Neural cell (in vitro differentiated cells): ENCODE measurements at regions not wholly inside any gene's neighbourhood (a gene's known extent, or its start where the extent isn't known, plus 50 kb on each side); places are given as distances from the start of the nearest gene placed in this dataset.

Experiments
- H2AFZ ChIP-seq: fragments of 200-600, 300-800 bp; sonication (generic), shearing (Covaris generic); 2 replicates; pipeline ENCODE4 v1.6.0; 2014; ENCODE audit warnings: low read depth, mild to moderate bottlenecking, antibody characterized with exemption, low read length, moderate library complexity
- H3F3A ChIP-seq: fragments of 200-600 bp; shearing (Covaris generic); 2 replicates; pipeline ENCODE4 v1.6.1; 2016; ENCODE audit warnings: mild to moderate bottlenecking, moderate library complexity, mixed read lengths, antibody characterized with exemption, low read length; ENCODE audit not compliant: insufficient read depth, poor library complexity, severe bottlenecking
- H3K27ac ChIP-seq: fragments of 200-600, 300-800 bp; sonication (generic), shearing (Covaris generic); 2 replicates; pipeline ENCODE4 v1.5.1; 2014; ENCODE audit warnings: mild to moderate bottlenecking, low read length, moderate library complexity
- H3K27me3 ChIP-seq: fragments of 300-800, 200-600 bp; sonication (generic), shearing (Covaris generic); 2 replicates; pipeline ENCODE4 v1.6.0; 2014; ENCODE audit warnings: mild to moderate bottlenecking, low read depth, low read length, moderate library complexity; ENCODE audit not compliant: insufficient read depth
- H3K36me3 ChIP-seq: fragments of 300-800, 200-600 bp; sonication (generic), shearing (Covaris generic); 2 replicates; pipeline ENCODE4 v1.5.1; 2014; ENCODE audit warnings: mild to moderate bottlenecking, antibody characterized with exemption, low read length, moderate library complexity; ENCODE audit not compliant: insufficient read depth
- H3K4me2 ChIP-seq: fragments of 300-800, 200-600 bp; sonication (generic), shearing (Covaris generic); 2 replicates; pipeline ENCODE4 v1.6.0; 2014; ENCODE audit warnings: mild to moderate bottlenecking, low read length
- H3K4me3 ChIP-seq: fragments of 300-800, 200-600 bp; sonication (generic), shearing (Covaris generic); 2 replicates; pipeline ENCODE4 v1.5.1; 2014; ENCODE audit warnings: mild to moderate bottlenecking, low read length, moderate library complexity
- H3K79me2 ChIP-seq: fragments of 200-600 bp; shearing (Covaris generic); replicated peaks from 2 replicates; pipeline ENCODE4 v1.6.0; 2014; ENCODE audit warnings: mild to moderate bottlenecking, low read length, moderate library complexity; ENCODE audit not compliant: insufficient read depth
- H3K9ac ChIP-seq: fragments of 300-800, 200-600 bp; sonication (generic), shearing (Covaris generic); 2 replicates; pipeline ENCODE4 v1.6.1; 2016; ENCODE audit warnings: mild to moderate bottlenecking, low read length, mixed read lengths
- H3K9me2 ChIP-seq: fragments of 200-600 bp; shearing (Covaris generic); 2 replicates; pipeline ENCODE4 v1.6.1; 2016; ENCODE audit warnings: mild to moderate bottlenecking, low read length, mixed read lengths; ENCODE audit not compliant: insufficient read depth
- H3K9me3 ChIP-seq: fragments of 200-600, 300-800 bp; sonication (generic), shearing (Covaris generic); 2 replicates; pipeline ENCODE4 v1.6.1; 2016; ENCODE audit warnings: mild to moderate bottlenecking, mixed run types, low read length, moderate library complexity, mixed read lengths
- H4K20me1 ChIP-seq: fragments of 200-600 bp; shearing (Covaris generic); 2 replicates; pipeline ENCODE4 v1.6.1; 2016; ENCODE audit warnings: mild to moderate bottlenecking, mixed run types; ENCODE audit not compliant: insufficient read depth
- CTCF ChIP-seq: fragments of 450-650 bp; IDR thresholded peaks from 2 replicates; pipeline ENCODE4 v1.5.1; 2014; ENCODE audit warnings: antibody characterized with exemption, mild to moderate bottlenecking, moderate library complexity; ENCODE audit not compliant: poor library complexity, severe bottlenecking
- EP300 ChIP-seq: fragments of 450-650 bp; conservative IDR thresholded peaks from 2 replicates; pipeline ENCODE4 v1.6.1; 2014; ENCODE audit warnings: antibody characterized with exemption, mild to moderate bottlenecking, moderate library complexity; ENCODE audit not compliant: poor library complexity, severe bottlenecking
- EZH2 ChIP-seq: fragments of 200-600, 300-800 bp; shearing (Covaris generic), sonication (generic); IDR thresholded peaks from 2 replicates; pipeline ENCODE4 v1.6.1; 2014; ENCODE audit warnings: antibody characterized with exemption, low read length, borderline replicate concordance, mild to moderate bottlenecking; ENCODE audit not compliant: insufficient read depth, poor library complexity, severe bottlenecking
- MXI1 ChIP-seq: fragments of 450-650 bp; conservative IDR thresholded peaks from 2 replicates; pipeline ENCODE4 v1.6.1; 2014; ENCODE audit warnings: antibody characterized with exemption, mild to moderate bottlenecking; ENCODE audit not compliant: poor library complexity, severe bottlenecking
- POLR2AphosphoS5 ChIP-seq: IDR thresholded peaks from 2 replicates; pipeline ENCODE4 v1.6.1; 2012
- RAD21 ChIP-seq: fragments of 450-650 bp; conservative IDR thresholded peaks from 2 replicates; pipeline ENCODE4 v1.6.1; 2014; ENCODE audit warnings: antibody characterized with exemption, mild to moderate bottlenecking, moderate library complexity
- REST ChIP-seq: IDR thresholded peaks from 2 replicates; pipeline ENCODE4 v1.6.1; 2012; ENCODE audit warnings: borderline replicate concordance
- SMC3 ChIP-seq: fragments of 450-650 bp; conservative IDR thresholded peaks from 2 replicates; pipeline ENCODE4 v1.6.1; 2014; ENCODE audit warnings: antibody characterized with exemption, mild to moderate bottlenecking, moderate library complexity; ENCODE audit not compliant: poor library complexity
- TAF1 ChIP-seq: IDR thresholded peaks from 2 replicates; pipeline ENCODE4 v1.6.1; 2012; ENCODE audit warnings: low read depth

GRCh38 chr9:108703429-108703828 lies 152.4 kb downstream of the ACTL7B start:
- H3K9me2 ChIP-seq: no peaks in the 10 kb centered on the region
- no peak overlapping the region for H3K9ac ChIP-seq
- no peaks in the 10 kb centered on the region for H4K20me1 ChIP-seq

GRCh38 chr9:108702681-108703080 lies 153.1 kb downstream of the ACTL7B start:
- Histone ChIP-seq H3K27ac (no peak overlapping the region), H3K9ac (no peak overlapping the region), H3K9me3 (no peaks in the 10 kb centered on the region), H3K9me2 (no peaks in the 10 kb centered on the region), H3K27me3 (no peaks in the 10 kb centered on the region), H3K36me3 (no peaks in the 10 kb centered on the region), H3K79me2 (no peaks in the 10 kb centered on the region), H4K20me1 (no peaks in the 10 kb centered on the region), H2AFZ (no peak overlapping the region), H3K4me3 (no peak overlapping the region), H3F3A (no peaks in the 10 kb centered on the region), H3K4me2 (no peak overlapping the region)
- TF ChIP-seq EZH2 (no peak), MXI1 (no peak), RAD21 (no peak), CTCF (no peak), SMC3 (no peak), EP300 (no peak)

More at GRCh38 chr9:108703429-108703828, 152.4 kb downstream of the ACTL7B start:
- Histone ChIP-seq H3K36me3 (no peaks in the 10 kb centered on the region), H2AFZ (no peak overlapping the region), H3F3A (no peaks in the 10 kb centered on the region), H3K79me2 (no peaks in the 10 kb centered on the region), H3K4me2 (no peak overlapping the region), H3K27ac (no peak overlapping the region), H3K27me3 (no peaks in the 10 kb centered on the region), H3K4me3 (no peak overlapping the region), H3K9me3 (no peaks in the 10 kb centered on the region)
- TF ChIP-seq TAF1 (no peak), EP300 (no peak), SMC3 (no peak), EZH2 (no peak), MXI1 (no peak), REST (no peak), POLR2AphosphoS5 (no peak), RAD21 (no peak), CTCF (no peak)
